Calu3 (cell line): ENCODE measurements at regions not wholly inside any gene's neighbourhood (a gene's known extent, or its start where the extent isn't known, plus 50 kb on each side); places are given as distances from the start of the nearest gene placed in this dataset.

Source experiments
- BruUV-seq: library from RNA; stranded (reverse); fragments of 400-500 nt; replicated peaks from 2 replicates; lab custom pipeline; 2021; lab: Mats Ljungman, UMichigan
- CTCF ChIA-PET: fragments of 300-600 bp; sonication (Branson Sonifier 250); formaldehyde crosslinking; loops from one replicate; lab custom pipeline; 2022; ENCODE audit warnings: antibody characterized with exemption; lab: Charles Lee
- DNase-seq: peaks from one replicate; pipeline ENCODE4 v3.0.0; 2022
- H3K27ac Mint-ChIP-seq: one replicate; pipeline ENCODE4 v1.8.0; 2022; ENCODE audit warnings: mixed read lengths; ENCODE audit not compliant: unreplicated experiment
- H3K27me3 Mint-ChIP-seq: one replicate; pipeline ENCODE4 v1.8.0; 2022; ENCODE audit warnings: mixed read lengths; ENCODE audit not compliant: unreplicated experiment
- H3K36me3 Mint-ChIP-seq: one replicate; pipeline ENCODE4 v1.8.0; 2022; ENCODE audit warnings: mild to moderate bottlenecking, moderate library complexity, mixed read lengths; ENCODE audit not compliant: insufficient read depth, unreplicated experiment
- H3K4me1 Mint-ChIP-seq: one replicate; pipeline ENCODE4 v1.8.0; 2022; ENCODE audit warnings: mild to moderate bottlenecking, low read depth, mixed read lengths; ENCODE audit not compliant: unreplicated experiment
- H3K4me3 Mint-ChIP-seq: one replicate; pipeline ENCODE4 v1.8.0; 2022; ENCODE audit warnings: mild to moderate bottlenecking, low read depth, moderate library complexity, mixed read lengths; ENCODE audit not compliant: unreplicated experiment
- H3K9me3 Mint-ChIP-seq: one replicate; pipeline ENCODE4 v1.8.0; 2022; ENCODE audit warnings: low read depth, mixed read lengths; ENCODE audit not compliant: unreplicated experiment
- intact Hi-C: fragments of 100-400 bp; cut with micrococcal nuclease; formaldehyde crosslinking; loops from one replicate; pipeline ENCODE4 v1.10.0; 2022; ENCODE audit not compliant: unreplicated experiment
- TF ChIP-seq, protein P1 (sequence below): fragments of 200-600 bp; IDR thresholded peaks from one replicate; pipeline ENCODE4 v1.8.0; 2022; ENCODE audit warnings: antibody characterized with exemption; ENCODE audit not compliant: unreplicated experiment

DNA sequence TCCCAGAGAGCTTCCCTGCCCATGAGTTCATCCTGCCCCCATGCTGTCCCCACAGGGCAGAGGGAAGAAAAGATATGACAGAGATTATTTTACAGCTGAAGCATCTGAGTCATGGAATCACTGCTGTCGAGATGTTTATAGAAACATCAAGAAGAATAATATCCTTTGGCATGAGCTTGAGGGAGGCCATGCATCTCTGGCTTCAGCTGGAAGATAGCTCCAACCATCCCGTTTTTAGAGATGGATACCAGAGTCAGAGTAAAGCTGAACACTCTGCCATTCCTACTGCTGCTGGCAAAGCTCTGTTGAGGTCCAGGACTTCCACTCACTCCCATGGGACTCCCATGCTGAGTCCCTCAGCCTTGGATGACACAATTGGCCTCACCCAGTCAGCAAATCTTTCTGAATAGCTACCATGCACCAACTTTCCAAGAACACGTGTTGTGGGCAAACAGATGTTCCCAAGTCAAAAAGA, 167.8 kb downstream of the TTC32 start:
- DNase-seq = no peak
- H3K27ac Mint-ChIP-seq = no peak overlapping the region
- H3K27me3 Mint-ChIP-seq = peaks cover 16% of the 10 kb centered on the region
- H3K36me3 Mint-ChIP-seq = no peaks in the 10 kb centered on the region
- intact Hi-C loops = no loop called here
- H3K9me3 Mint-ChIP-seq = peaks cover 3% of the 10 kb centered on the region
- CTCF ChIA-PET = interaction anchor here (0.6 kb wide), 1 partner anchor 270 kb away, joined by 10 read pairs; no protein-coding TSS in a partner anchor
- no peaks in the 10 kb centered on the region for H3K4me1 Mint-ChIP-seq
- TF ChIP-seq, protein P1, sequence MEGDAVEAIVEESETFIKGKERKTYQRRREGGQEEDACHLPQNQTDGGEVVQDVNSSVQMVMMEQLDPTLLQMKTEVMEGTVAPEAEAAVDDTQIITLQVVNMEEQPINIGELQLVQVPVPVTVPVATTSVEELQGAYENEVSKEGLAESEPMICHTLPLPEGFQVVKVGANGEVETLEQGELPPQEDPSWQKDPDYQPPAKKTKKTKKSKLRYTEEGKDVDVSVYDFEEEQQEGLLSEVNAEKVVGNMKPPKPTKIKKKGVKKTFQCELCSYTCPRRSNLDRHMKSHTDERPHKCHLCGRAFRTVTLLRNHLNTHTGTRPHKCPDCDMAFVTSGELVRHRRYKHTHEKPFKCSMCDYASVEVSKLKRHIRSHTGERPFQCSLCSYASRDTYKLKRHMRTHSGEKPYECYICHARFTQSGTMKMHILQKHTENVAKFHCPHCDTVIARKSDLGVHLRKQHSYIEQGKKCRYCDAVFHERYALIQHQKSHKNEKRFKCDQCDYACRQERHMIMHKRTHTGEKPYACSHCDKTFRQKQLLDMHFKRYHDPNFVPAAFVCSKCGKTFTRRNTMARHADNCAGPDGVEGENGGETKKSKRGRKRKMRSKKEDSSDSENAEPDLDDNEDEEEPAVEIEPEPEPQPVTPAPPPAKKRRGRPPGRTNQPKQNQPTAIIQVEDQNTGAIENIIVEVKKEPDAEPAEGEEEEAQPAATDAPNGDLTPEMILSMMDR = no peak
- no peak overlapping the region for H3K4me3 Mint-ChIP-seq
- no TSS peak for BruUV-seq

GRCh38 chr2:19733390-19733789, 168.4 kb downstream of the TTC32 start:
- DNase-seq = no peak
- Mint-ChIP-seq H3K4me1 (no peaks in the 10 kb centered on the region), H3K27ac (no peak overlapping the region), H3K36me3 (no peaks in the 10 kb centered on the region), H3K27me3 (peaks cover 16% of the 10 kb centered on the region), H3K9me3 (peaks cover 3% of the 10 kb centered on the region), H3K4me3 (no peak overlapping the region)
- TF ChIP-seq, protein P1 = no peak
- CTCF ChIA-PET = no interaction called here
- no TSS peak for BruUV-seq
- intact Hi-C loops = no loop called here

DNA sequence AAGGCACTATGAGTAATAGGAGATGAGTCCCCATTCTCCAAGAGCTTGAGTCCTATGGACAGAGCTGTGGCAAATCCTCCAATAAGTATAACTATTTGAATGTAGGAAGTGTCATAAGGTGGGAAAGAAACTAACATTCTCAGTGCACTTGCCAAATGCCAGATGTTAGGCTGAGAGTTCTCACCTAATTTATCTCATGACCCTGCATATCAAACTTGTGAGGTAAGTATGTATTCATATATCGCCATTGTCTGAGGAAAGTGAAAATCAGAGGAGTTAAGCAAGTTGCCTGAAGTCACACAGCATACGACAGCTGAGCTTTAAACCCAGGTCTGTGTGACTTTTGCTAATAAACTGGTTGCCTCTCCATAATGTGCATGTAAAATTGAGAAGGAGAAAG, 169.5 kb downstream of the TTC32 start:
- Mint-ChIP-seq H3K36me3 (no peaks in the 10 kb centered on the region), H3K9me3 (peaks cover 3% of the 10 kb centered on the region), H3K27me3 (peaks cover 25% of the 10 kb centered on the region), H3K4me3 (no peak overlapping the region), H3K4me1 (no peaks in the 10 kb centered on the region), H3K27ac (no peak overlapping the region)
- BruUV-seq = no TSS peak
- intact Hi-C loops = no loop called here
- CTCF ChIA-PET = no interaction called here
- DNase-seq = no peak
- TF ChIP-seq, protein P1 = no peak

DNA sequence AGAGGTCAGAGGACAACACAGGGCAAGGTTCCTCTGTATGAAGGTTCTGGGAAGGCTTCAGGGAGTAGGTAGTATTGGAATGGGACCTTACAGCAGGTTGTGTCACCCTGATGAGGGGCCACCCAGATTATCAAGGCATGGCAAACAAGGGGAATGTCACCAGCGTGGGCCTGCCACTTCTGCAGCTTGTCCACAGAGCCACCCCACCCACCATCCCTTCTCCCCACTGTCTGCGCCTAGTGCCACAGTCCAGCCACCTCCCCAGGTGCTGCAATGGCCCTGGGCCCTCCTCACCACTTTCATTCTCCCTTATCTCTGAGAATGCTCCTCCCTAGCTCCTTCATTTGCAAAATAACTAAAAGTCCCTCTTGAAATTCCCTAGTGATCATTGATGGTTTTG, 170.3 kb downstream of the TTC32 start:
- no peaks in the 10 kb centered on the region for H3K36me3 Mint-ChIP-seq
- H3K27ac Mint-ChIP-seq = no peak overlapping the region
- no peaks in the 10 kb centered on the region for H3K4me1 Mint-ChIP-seq
- H3K4me3 Mint-ChIP-seq = no peak overlapping the region
- peaks cover 30% of the 10 kb centered on the region for H3K27me3 Mint-ChIP-seq
- CTCF ChIA-PET = no interaction called here
- TF ChIP-seq, protein P1 = no peak
- no TSS peak for BruUV-seq
- DNase-seq = no peak
- H3K9me3 Mint-ChIP-seq = peaks cover 3% of the 10 kb centered on the region
- intact Hi-C loops = no loop called here
